CD4-positive, alpha-beta T cell (primary cell): ENCODE measurements at regions not wholly inside any gene's neighbourhood (a gene's known extent, or its start where the extent isn't known, plus 50 kb on each side); places are given as distances from the start of the nearest gene placed in this dataset.

Experiments used
- ATAC-seq: fragments of 200-7000 bp; cut with Tn5 transposase; one replicate; pipeline ENCODE4 v1.10.0; 2022; ENCODE audit warnings: mild to moderate bottlenecking; ENCODE audit not compliant: poor library complexity
- CTCF ChIA-PET: fragments of 350-600 bp; sonication (Branson Sonifier 250); formaldehyde crosslinking; loops from one replicate; lab custom pipeline; 2021; ENCODE audit warnings: antibody characterized with exemption, inconsistent platforms; lab: Charles Lee
- POLR2A ChIA-PET: fragments of 350-600 bp; sonication (Branson Sonifier 250); formaldehyde crosslinking; loops from one replicate; lab custom pipeline; 2021; ENCODE audit warnings: antibody characterized with exemption, inconsistent platforms; lab: Charles Lee
- DNase-seq, 14 experiments: peaks; one replicate each; pipeline ENCODE4 v3.0.0-alpha.2; 2013 to 2020; ENCODE audit warnings: mixed read lengths in 2 of 14
- H3K27ac ChIP-seq, 2 donors: one replicate each; pipeline versions ENCODE4 v1.5.1 to v1.7.0; 2013; ENCODE audit warnings: low read length in 2 of 2, low read depth in 1 of 2, mild to moderate bottlenecking in 1 of 2
- H3K27me3 ChIP-seq, 2 experiments: 1 replicate in 1 of 2; 2 replicates in 1 of 2; pipeline versions ENCODE4 v1.6.1 to v1.7.0; 2013; ENCODE audit warnings: low read length in 2 of 2, control low read depth in 1 of 2, mild to moderate bottlenecking in 1 of 2, moderate library complexity in 1 of 2; ENCODE audit not compliant: insufficient read depth in 2 of 2, control insufficient read depth in 1 of 2
- H3K36me3 ChIP-seq: one replicate; pipeline ENCODE4 v1.6.1; 2013; ENCODE audit warnings: low read length, control low read depth; ENCODE audit not compliant: insufficient read depth
- H3K4me1 ChIP-seq: one replicate; pipeline ENCODE4 v1.6.1; 2013; ENCODE audit warnings: low read length, control low read depth; ENCODE audit not compliant: insufficient read depth
- H3K4me3 ChIP-seq: one replicate; pipeline ENCODE4 v1.5.1; 2013; ENCODE audit warnings: mild to moderate bottlenecking, low read length, moderate library complexity
- H3K9me3 ChIP-seq, 2 experiments: 1 replicate in 1 of 2; 2 replicates in 1 of 2; pipeline versions ENCODE4 v1.6.1 to v1.7.0; 2013; ENCODE audit warnings: low read length in 2 of 2, mild to moderate bottlenecking in 2 of 2, control low read depth in 1 of 2, moderate library complexity in 1 of 2; ENCODE audit not compliant: control insufficient read depth in 1 of 2, insufficient read depth in 1 of 2
- H3K27ac Mint-ChIP-seq: one replicate; pipeline ENCODE4 v1.8.0; 2020; ENCODE audit warnings: mixed read lengths
- H3K27me3 Mint-ChIP-seq: one replicate; pipeline ENCODE4 v1.8.0; 2021; ENCODE audit warnings: mixed read lengths
- H3K36me3 Mint-ChIP-seq: one replicate; pipeline ENCODE4 v1.8.0; 2021; ENCODE audit warnings: low read depth, mixed read lengths
- H3K4me1 Mint-ChIP-seq: one replicate; pipeline ENCODE4 v1.8.0; 2021; ENCODE audit warnings: low read depth, mixed read lengths
- H3K4me3 Mint-ChIP-seq: one replicate; pipeline ENCODE4 v1.8.0; 2020; ENCODE audit warnings: mild to moderate bottlenecking, mixed read lengths
- H3K9me3 Mint-ChIP-seq: one replicate; pipeline ENCODE4 v1.8.0; 2020; ENCODE audit warnings: mixed read lengths
- CTCF ChIP-seq: fragments of 200-600 bp; IDR thresholded peaks from one replicate; pipeline ENCODE4 v1.8.0; 2022; ENCODE audit warnings: antibody characterized with exemption, mild to moderate bottlenecking
- intact Hi-C, 2 experiments: fragments of 100-400 bp; cut with DNase I in 1 of 2; cut with micrococcal nuclease in 1 of 2; formaldehyde crosslinking; loops; one replicate each; pipeline versions ENCODE4 v1.15.1 to v1.9.0; 2023 to 2025; cut with DNase I, micrococcal nuclease

GRCh38 chr10:65234261-65234660 is 1691.6 kb upstream of the LRRTM3 start:
- Histone ChIP-seq H3K27me3 (no peaks in the 10 kb centered on the region), H3K36me3 (no peaks in the 10 kb centered on the region), H3K27ac (no peak overlapping the region), H3K4me1 (no peaks in the 10 kb centered on the region), H3K4me3 (no peak overlapping the region), H3K9me3 (peaks cover 0 to 8% of the 10 kb centered on the region in 2 experiments)
- no peaks in the 10 kb centered on the region for H3K9me3 Mint-ChIP-seq
- H3K4me3 Mint-ChIP-seq, result no peak overlapping the region
- TF ChIP-seq CTCF, result no peak
- H3K27ac Mint-ChIP-seq, result no peak overlapping the region
- ATAC-seq (no peak), DNase-seq (no peak)
- no peaks in the 10 kb centered on the region for H3K36me3 Mint-ChIP-seq
- intact Hi-C loops, result no loop called here
- CTCF ChIA-PET, result no interaction called here
- no peaks in the 10 kb centered on the region for H3K27me3 Mint-ChIP-seq
- H3K4me1 Mint-ChIP-seq, result no peaks in the 10 kb centered on the region
- POLR2A ChIA-PET, result no interaction called here

- Histone ChIP-seq H3K27me3 (no peaks in the 10 kb centered on the region), H3K9me3 (peaks cover 0 to 4% of the 10 kb centered on the region in 2 experiments), H3K27ac (no peak overlapping the region), H3K4me3 (no peak overlapping the region), H3K4me1 (no peaks in the 10 kb centered on the region), H3K36me3 (no peaks in the 10 kb centered on the region)
- Mint-ChIP-seq H3K4me3 (no peak overlapping the region), H3K27ac (no peak overlapping the region), H3K4me1 (no peaks in the 10 kb centered on the region), H3K27me3 (no peaks in the 10 kb centered on the region), H3K36me3 (no peaks in the 10 kb centered on the region), H3K9me3 (peaks cover 2% of the 10 kb centered on the region)
- intact Hi-C loops, result no loop called here
- ChIA-PET CTCF (no interaction called here), POLR2A (no interaction called here)
- ATAC-seq (no peak), DNase-seq (no peak)
- no peak for TF ChIP-seq CTCF
Observed at GRCh38 chr10:65235266-65235665, 1690.6 kb upstream of the LRRTM3 start.

DNA sequence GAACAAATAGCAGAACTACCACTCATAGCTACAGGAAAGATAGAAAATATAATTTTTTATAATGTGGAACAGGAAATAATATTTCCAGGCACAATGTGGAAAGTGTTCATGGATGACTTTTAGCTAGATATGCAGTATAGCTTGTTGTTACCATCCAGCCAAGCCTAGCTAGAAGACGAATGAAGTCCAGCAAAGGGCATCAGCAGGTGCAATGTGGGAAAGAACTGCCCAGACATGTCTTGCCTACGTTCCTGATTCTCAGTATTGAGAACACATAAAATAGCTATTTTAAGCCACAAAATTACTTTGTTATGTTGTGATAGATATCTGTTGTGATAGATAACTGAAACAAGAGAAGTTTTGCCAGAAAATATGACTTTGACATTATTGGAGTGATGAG is 1690.0 kb upstream of the LRRTM3 start:
- DNase-seq, result no peak
- ChIA-PET CTCF (no interaction called here), POLR2A (no interaction called here)
- Mint-ChIP-seq H3K9me3 (peaks cover 3% of the 10 kb centered on the region), H3K4me1 (no peaks in the 10 kb centered on the region), H3K27me3 (no peaks in the 10 kb centered on the region), H3K27ac (no peak overlapping the region), H3K36me3 (no peaks in the 10 kb centered on the region), H3K4me3 (no peak overlapping the region)
- Histone ChIP-seq H3K4me1 (no peaks in the 10 kb centered on the region), H3K9me3 (peaks cover 0 to 4% of the 10 kb centered on the region in 2 experiments), H3K36me3 (no peaks in the 10 kb centered on the region), H3K27ac (no peak overlapping the region), H3K27me3 (no peaks in the 10 kb centered on the region), H3K4me3 (no peak overlapping the region)
- no peak for ATAC-seq
- intact Hi-C loops, result no loop called here
- no peak for TF ChIP-seq CTCF
